ENCODE measurements at regions not wholly inside any gene's neighbourhood (a gene's known extent, or its start where the extent isn't known, plus 50 kb on each side); places are given as distances from the start of the nearest gene placed in this dataset.

GRCh38 chr2:106686814-106687213 is 199.2 kb downstream of the ST6GAL2 start:
- Histone ChIP-seq H3K4me3 (ENCODE audit: low read depth in 1 of 3, low read length in 3 of 3) (no peak overlapping the region), H3K27me3 (ENCODE audit: control insufficient read depth in 4 of 4, insufficient read depth in 4 of 4, low read length in 3 of 4) (no peaks in the 10 kb centered on the region), H3K9me3 (ENCODE audit: control insufficient read depth in 4 of 4, low read length in 3 of 4) (peaks cover 0 to 2% (median under 1%) of the 10 kb centered on the region in 4 donors), H3K9ac (ENCODE audit: low read depth in 1 of 2, low read length in 2 of 2) (no peak overlapping the region), H3K4me1 (ENCODE audit: control insufficient read depth in 4 of 4, insufficient read depth in 4 of 4, low read length in 3 of 4) (no peaks in the 10 kb centered on the region), H3K27ac (ENCODE audit: low read depth in 1 of 2, low read length in 2 of 2) (no peak overlapping the region), H3K36me3 (ENCODE audit: control insufficient read depth in 4 of 4, insufficient read depth in 3 of 4, low read depth in 1 of 4, low read length in 3 of 4) (no peaks in the 10 kb centered on the region)
- DNase-seq (ENCODE audit: low spot score), result no peak
- TF ChIP-seq FOXA1 (IDR thresholded peaks at IDR 0.05), result no peak
- no peak for TF ChIP-seq EGR1 (IDR thresholded peaks at IDR 0.05; ENCODE audit: low read depth in 2 of 2)
- no peak for TF ChIP-seq RXRA (IDR thresholded peaks at IDR 0.05)
- no peak for TF ChIP-seq REST (IDR thresholded peaks at IDR 0.05)
- TF ChIP-seq ZBTB33 (IDR thresholded peaks at IDR 0.05), result no peak
- no peak for TF ChIP-seq SP1 (IDR thresholded peaks at IDR 0.05)
- TF ChIP-seq NR2F2 (IDR thresholded peaks at IDR 0.05), result no peak
- TF ChIP-seq HNF4G (IDR thresholded peaks at IDR 0.05), result no peak
- TF ChIP-seq FOXA2 (IDR thresholded peaks at IDR 0.05), result no peak
- TF ChIP-seq HNF4A (conservative IDR thresholded peaks at IDR 0.05), result no peak
- no peak for TF ChIP-seq GABPA (IDR thresholded peaks at IDR 0.05 in 1 of 2, conservative IDR thresholded peaks at IDR 0.05 in 1 of 2)
- no peak for TF ChIP-seq CTCF (IDR thresholded peaks at IDR 0.05; ENCODE audit: low read depth, low read length, missing input control)
- TF ChIP-seq RAD21 (IDR thresholded peaks at IDR 0.05), result no peak
- TF ChIP-seq TAF1 (conservative IDR thresholded peaks at IDR 0.05), result no peak
- TF ChIP-seq YY1 (IDR thresholded peaks at IDR 0.05), result no peak
- no peak for TF ChIP-seq JUND (IDR thresholded peaks at IDR 0.05)
- TF ChIP-seq ATF3 (IDR thresholded peaks at IDR 0.05), result no peak
- WGBS, result 73% methylated on average over 1 of the region's 1 CpG

GRCh38 chr2:106694964-106695470 is 190.9 kb downstream of the ST6GAL2 start:
- no peaks in the 10 kb centered on the region for H3K9me3 ChIP-seq (ENCODE audit: control insufficient read depth in 4 of 4, low read length in 3 of 4)
- no peaks in the 10 kb centered on the region for H3K36me3 ChIP-seq (ENCODE audit: control insufficient read depth in 4 of 4, insufficient read depth in 3 of 4, low read depth in 1 of 4, low read length in 3 of 4)
- no peaks in the 10 kb centered on the region for H3K4me1 ChIP-seq (ENCODE audit: control insufficient read depth in 4 of 4, insufficient read depth in 4 of 4, low read length in 3 of 4)
- H3K27me3 ChIP-seq (ENCODE audit: control insufficient read depth in 4 of 4, insufficient read depth in 4 of 4, low read length in 3 of 4), result no peaks in the 10 kb centered on the region
- no peak overlapping the region for H3K27ac ChIP-seq (ENCODE audit: low read depth in 1 of 2, low read length in 2 of 2)
- 80% methylated on average over 4 of the region's 4 CpGs for WGBS
- DNase-seq (ENCODE audit: low spot score), result no peak
- no peak overlapping the region for H3K9ac ChIP-seq (ENCODE audit: low read depth in 1 of 2, low read length in 2 of 2)
- no peak overlapping the region for H3K4me3 ChIP-seq (ENCODE audit: low read depth in 1 of 3, low read length in 3 of 3)
- no peak for TF ChIP-seq MAX (IDR thresholded peaks at IDR 0.05)
- no peak for TF ChIP-seq NR2F2 (IDR thresholded peaks at IDR 0.05)
- TF ChIP-seq GABPA (IDR thresholded peaks at IDR 0.05 in 1 of 2, conservative IDR thresholded peaks at IDR 0.05 in 1 of 2), result no peak
- TF ChIP-seq REST (IDR thresholded peaks at IDR 0.05), result no peak
- no peak for TF ChIP-seq ATF3 (IDR thresholded peaks at IDR 0.05)
- no peak for TF ChIP-seq YY1 (IDR thresholded peaks at IDR 0.05)
- no peak for TF ChIP-seq HNF4G (IDR thresholded peaks at IDR 0.05)
- no peak for TF ChIP-seq JUND (IDR thresholded peaks at IDR 0.05)
- no peak for TF ChIP-seq EGR1 (IDR thresholded peaks at IDR 0.05; ENCODE audit: low read depth in 2 of 2)
- no peak for TF ChIP-seq ZBTB33 (IDR thresholded peaks at IDR 0.05)
- no peak for TF ChIP-seq RXRA (IDR thresholded peaks at IDR 0.05)

All from liver (tissue), 8 donors.